GM12878 (cell line): ENCODE measurements at regions not wholly inside any gene's neighbourhood (a gene's known extent, or its start where the extent isn't known, plus 50 kb on each side); places are given as distances from the start of the nearest gene placed in this dataset.

Experiments
- NFIC ChIP-seq: IDR thresholded peaks from 2 replicates; pipeline ENCODE4 v1.6.1; 2012; ENCODE audit warnings: low read depth, mild to moderate bottlenecking, inconsistent platforms, low read length, moderate library complexity
- PRDM15 ChIP-seq: fragments of 450-650 bp; formaldehyde crosslinking; IDR thresholded peaks from 2 replicates; pipeline ENCODE4 v1.4.0; 2020; ENCODE audit warnings: mild to moderate bottlenecking, moderate library complexity
- RELB ChIP-seq: fragments of 450-650 bp; IDR thresholded peaks from 2 replicates; pipeline ENCODE4 v1.6.1; 2017; ENCODE audit warnings: low read depth, mild to moderate bottlenecking, moderate library complexity
- SMC3 ChIP-seq: IDR thresholded peaks from 2 replicates; pipeline ENCODE4 v1.6.1; 2011; ENCODE audit warnings: low read length, improper control_type of control experiment, borderline replicate concordance
- YY1 ChIP-seq: IDR thresholded peaks from 2 replicates; pipeline ENCODE4 v1.6.1; 2011; ENCODE audit warnings: low read depth, mild to moderate bottlenecking, low read length
- ZNF687 ChIP-seq: fragments of 450-650 bp; IDR thresholded peaks from 2 replicates; pipeline ENCODE4 v1.6.1; 2017; ENCODE audit warnings: mild to moderate bottlenecking, moderate library complexity

GRCh38 chr11:115710426-115710825, 206.2 kb upstream of the CADM1 start (continued):
- no peak for TF ChIP-seq ZNF687
- no peak for TF ChIP-seq YY1
- TF ChIP-seq RELB: no peak
- TF ChIP-seq PRDM15 (CRISPR knock-in tag): no peak
- TF ChIP-seq NFIC: no peak
- TF ChIP-seq SMC3: no peak
